CD8-positive, alpha-beta memory T cell (primary cell): ENCODE measurements at regions not wholly inside any gene's neighbourhood (a gene's known extent, or its start where the extent isn't known, plus 50 kb on each side); places are given as distances from the start of the nearest gene placed in this dataset.
"Not testable (repeated sequence)": the region's sequence is repeated elsewhere in the genome, so short reads cannot be mapped to it uniquely, and the experiment has no call there.

Experiments
- CTCF ChIA-PET: fragments of 350-600 bp; sonication (Branson Sonifier 250); formaldehyde crosslinking; loops from one replicate; lab custom pipeline; 2021; ENCODE audit warnings: antibody characterized with exemption; lab: Charles Lee
- POLR2A ChIA-PET: fragments of 350-600 bp; sonication (Branson Sonifier 250); formaldehyde crosslinking; loops from one replicate; lab custom pipeline; 2021; ENCODE audit warnings: antibody characterized with exemption; lab: Charles Lee
- DNase-seq, 5 donors: peaks; one replicate each; pipeline versions ENCODE4 v3.0.0 to v3.0.0-alpha.2; 2020 to 2022; ENCODE audit warnings: mixed read lengths in 1 of 5
- H3K27ac ChIP-seq: one replicate; pipeline ENCODE4 v1.7.0; 2013; ENCODE audit warnings: low read depth, mild to moderate bottlenecking, low read length, moderate library complexity
- H3K27me3 ChIP-seq: 2 replicates; pipeline ENCODE4 v1.7.0; 2013; ENCODE audit warnings: low read length, mild to moderate bottlenecking; ENCODE audit not compliant: insufficient read depth, poor library complexity, severe bottlenecking
- H3K36me3 ChIP-seq: 2 replicates; pipeline ENCODE4 v1.7.0; 2013; ENCODE audit warnings: mild to moderate bottlenecking, low read length, moderate library complexity; ENCODE audit not compliant: insufficient read depth
- H3K4me1 ChIP-seq: 2 replicates; pipeline ENCODE4 v1.7.0; 2013; ENCODE audit warnings: mild to moderate bottlenecking, low read length, moderate library complexity; ENCODE audit not compliant: insufficient read depth
- H3K4me3 ChIP-seq: 2 replicates; pipeline ENCODE4 v1.7.0; 2013; ENCODE audit warnings: mild to moderate bottlenecking, low read length
- H3K9me3 ChIP-seq: 2 replicates; pipeline ENCODE4 v1.7.0; 2013; ENCODE audit warnings: mild to moderate bottlenecking, low read length
- H3K27ac Mint-ChIP-seq, 8 donors: one replicate each; pipeline ENCODE4 v1.8.0; 2020 to 2021; ENCODE audit warnings: mixed read lengths in 8 of 8, mild to moderate bottlenecking in 6 of 8, inconsistent platforms in 3 of 8, moderate library complexity in 3 of 8
- H3K27me3 Mint-ChIP-seq, 2 donors: one replicate each; pipeline ENCODE4 v1.8.0; 2020 to 2021; ENCODE audit warnings: mixed read lengths in 2 of 2, mild to moderate bottlenecking in 1 of 2, moderate library complexity in 1 of 2
- H3K36me3 Mint-ChIP-seq, 3 donors: one replicate each; pipeline ENCODE4 v1.8.0; 2020 to 2021; ENCODE audit warnings: mixed read lengths in 3 of 3, inconsistent platforms in 1 of 3, mild to moderate bottlenecking in 1 of 3
- H3K4me1 Mint-ChIP-seq, 3 donors: one replicate each; pipeline ENCODE4 v1.8.0; 2020 to 2021; ENCODE audit warnings: mixed read lengths in 3 of 3, inconsistent platforms in 1 of 3, mild to moderate bottlenecking in 1 of 3
- H3K4me3 Mint-ChIP-seq, 7 donors: one replicate each; pipeline ENCODE4 v1.8.0; 2020 to 2021; ENCODE audit warnings: mixed read lengths in 7 of 7, mild to moderate bottlenecking in 6 of 7, moderate library complexity in 4 of 7, inconsistent platforms in 2 of 7
- H3K9me3 Mint-ChIP-seq, 5 donors: one replicate each; pipeline ENCODE4 v1.8.0; 2020 to 2022; ENCODE audit warnings: mixed read lengths in 5 of 5, mild to moderate bottlenecking in 3 of 5, moderate library complexity in 2 of 5, inconsistent platforms in 1 of 5

- H3K4me1 Mint-ChIP-seq, result peaks cover 0 to 3% (median 0%) of the 10 kb centered on the region in 3 donors
- no peaks in the 10 kb centered on the region for H3K9me3 ChIP-seq
- H3K4me1 ChIP-seq, result no peaks in the 10 kb centered on the region
- no peaks in the 10 kb centered on the region for H3K9me3 Mint-ChIP-seq
- no peak overlapping the region for H3K27ac Mint-ChIP-seq
- CTCF ChIA-PET, result no interaction called here
- H3K4me3 ChIP-seq, result no peak overlapping the region
- peaks cover 0 to 7% of the 10 kb centered on the region in 2 donors for H3K27me3 Mint-ChIP-seq
- no peak for DNase-seq
- no peaks in the 10 kb centered on the region for H3K36me3 ChIP-seq
- H3K4me3 Mint-ChIP-seq, result no peak overlapping the region
- no peaks in the 10 kb centered on the region for H3K36me3 Mint-ChIP-seq
- no peak overlapping the region for H3K27ac ChIP-seq
- POLR2A ChIA-PET, result no interaction called here
- H3K27me3 ChIP-seq, result no peaks in the 10 kb centered on the region
These were observed 323.0 kb downstream of the FLRT2 start for GRCh38 chr14:85852906-85853305.

- POLR2A ChIA-PET, H3K4me1 Mint-ChIP-seq, H3K27me3 ChIP-seq, H3K27ac Mint-ChIP-seq, H3K9me3 ChIP-seq, H3K36me3 ChIP-seq, H3K4me1 ChIP-seq, H3K9me3 Mint-ChIP-seq, H3K27ac ChIP-seq, H3K36me3 Mint-ChIP-seq, H3K4me3 ChIP-seq, H3K4me3 Mint-ChIP-seq, H3K27me3 Mint-ChIP-seq, DNase-seq, CTCF ChIA-PET: not testable (repeated sequence)
These were observed 322.2 kb downstream of the FLRT2 start for GRCh38 chr14:85852123-85852522.

GRCh38 chr14:85830549-85830948, 300.6 kb downstream of the FLRT2 start:
- H3K27me3 ChIP-seq, CTCF ChIA-PET, H3K27ac Mint-ChIP-seq, DNase-seq, H3K27me3 Mint-ChIP-seq, H3K36me3 Mint-ChIP-seq, H3K9me3 Mint-ChIP-seq, H3K4me1 ChIP-seq, H3K36me3 ChIP-seq, H3K4me3 Mint-ChIP-seq, H3K27ac ChIP-seq, H3K4me3 ChIP-seq, POLR2A ChIA-PET, H3K4me1 Mint-ChIP-seq, H3K9me3 ChIP-seq: not testable (repeated sequence)

GRCh38 chr14:85829601-85830000, 299.7 kb downstream of the FLRT2 start:
- H3K4me1 ChIP-seq, POLR2A ChIA-PET, H3K36me3 Mint-ChIP-seq, H3K27ac ChIP-seq, H3K9me3 Mint-ChIP-seq, CTCF ChIA-PET, H3K4me1 Mint-ChIP-seq, H3K27ac Mint-ChIP-seq, H3K4me3 Mint-ChIP-seq, H3K36me3 ChIP-seq, H3K9me3 ChIP-seq, H3K27me3 ChIP-seq, DNase-seq, H3K4me3 ChIP-seq, H3K27me3 Mint-ChIP-seq: not testable (repeated sequence)

- H3K4me3 Mint-ChIP-seq, result no peak overlapping the region
- H3K27ac Mint-ChIP-seq, result no peak overlapping the region
- no peaks in the 10 kb centered on the region for H3K27me3 ChIP-seq
- H3K27me3 Mint-ChIP-seq, result no peaks in the 10 kb centered on the region
- H3K27ac ChIP-seq, result no peak overlapping the region
- H3K9me3 ChIP-seq, result no peaks in the 10 kb centered on the region
- no peaks in the 10 kb centered on the region for H3K36me3 ChIP-seq
- ChIA-PET POLR2A (no interaction called here), CTCF (no interaction called here)
- no peaks in the 10 kb centered on the region for H3K4me1 ChIP-seq
- peaks cover 0 to 3% (median 0%) of the 10 kb centered on the region in 5 donors for H3K9me3 Mint-ChIP-seq
- no peak overlapping the region for H3K4me3 ChIP-seq
- H3K36me3 Mint-ChIP-seq, result peaks cover 0 to 1% (median 0%) of the 10 kb centered on the region in 3 donors
- DNase-seq, result no peak
- no peaks in the 10 kb centered on the region for H3K4me1 Mint-ChIP-seq
These were observed 294.6 kb downstream of the FLRT2 start for GRCh38 chr14:85824526-85824925.

- Mint-ChIP-seq H3K9me3 (peaks cover 0 to 3% (median 0%) of the 10 kb centered on the region in 5 donors), H3K4me1 (no peaks in the 10 kb centered on the region), H3K27ac (no peak overlapping the region), H3K4me3 (no peak overlapping the region), H3K36me3 (peaks cover 0 to 1% (median 0%) of the 10 kb centered on the region in 3 donors), H3K27me3 (no peaks in the 10 kb centered on the region)
- CTCF ChIA-PET, result no interaction called here
- no peak for DNase-seq
- H3K27me3 ChIP-seq, result no peaks in the 10 kb centered on the region
- POLR2A ChIA-PET, result no interaction called here
- no peak overlapping the region for H3K27ac ChIP-seq
- H3K4me1 ChIP-seq, result no peaks in the 10 kb centered on the region
- H3K36me3 ChIP-seq, result no peaks in the 10 kb centered on the region
- H3K4me3 ChIP-seq, result no peak overlapping the region
- H3K9me3 ChIP-seq, result no peaks in the 10 kb centered on the region
These were observed 292.3 kb downstream of the FLRT2 start for GRCh38 chr14:85822236-85822635.

- peaks cover 0 to 3% (median 0%) of the 10 kb centered on the region in 5 donors for H3K9me3 Mint-ChIP-seq
- H3K4me3 Mint-ChIP-seq, result no peak overlapping the region
- no peak overlapping the region for H3K4me3 ChIP-seq
These were observed 287.5 kb downstream of the FLRT2 start for GRCh38 chr14:85817430-85817829.

GRCh38 chr14:85813040-85813439, 283.1 kb downstream of the FLRT2 start:
- H3K27ac Mint-ChIP-seq, result no peak overlapping the region
- no peaks in the 10 kb centered on the region for H3K4me1 ChIP-seq
- no peaks in the 10 kb centered on the region for H3K36me3 ChIP-seq
- H3K9me3 ChIP-seq, result no peaks in the 10 kb centered on the region
- no peak overlapping the region for H3K4me3 Mint-ChIP-seq
- no peaks in the 10 kb centered on the region for H3K27me3 Mint-ChIP-seq
- no peak overlapping the region for H3K4me3 ChIP-seq
- H3K36me3 Mint-ChIP-seq, result no peaks in the 10 kb centered on the region
- no peaks in the 10 kb centered on the region for H3K4me1 Mint-ChIP-seq
- POLR2A ChIA-PET, result no interaction called here
- CTCF ChIA-PET, result no interaction called here
- no peak for DNase-seq
- no peak overlapping the region for H3K27ac ChIP-seq
- no peaks in the 10 kb centered on the region for H3K27me3 ChIP-seq
- no peaks in the 10 kb centered on the region for H3K9me3 Mint-ChIP-seq

More at GRCh38 chr14:85817430-85817829, 287.5 kb downstream of the FLRT2 start:
- H3K36me3 ChIP-seq, result no peaks in the 10 kb centered on the region
- H3K27me3 Mint-ChIP-seq, result no peaks in the 10 kb centered on the region
- H3K9me3 ChIP-seq, result no peaks in the 10 kb centered on the region
- H3K27me3 ChIP-seq, result no peaks in the 10 kb centered on the region
- H3K36me3 Mint-ChIP-seq, result peaks cover 0 to 1% (median 0%) of the 10 kb centered on the region in 3 donors
- no peak overlapping the region for H3K27ac ChIP-seq
- no peak overlapping the region for H3K27ac Mint-ChIP-seq
- no peak for DNase-seq
- ChIA-PET POLR2A (no interaction called here), CTCF (no interaction called here)
- no peaks in the 10 kb centered on the region for H3K4me1 ChIP-seq
- H3K4me1 Mint-ChIP-seq, result no peaks in the 10 kb centered on the region

- Histone ChIP-seq H3K4me3 (no peak overlapping the region), H3K27me3 (no peaks in the 10 kb centered on the region), H3K36me3 (no peaks in the 10 kb centered on the region), H3K4me1 (no peaks in the 10 kb centered on the region), H3K9me3 (no peaks in the 10 kb centered on the region), H3K27ac (no peak overlapping the region)
- no peak overlapping the region for H3K4me3 Mint-ChIP-seq
- no peaks in the 10 kb centered on the region for H3K27me3 Mint-ChIP-seq
- H3K9me3 Mint-ChIP-seq, result peaks cover 0 to 3% (median under 1%) of the 10 kb centered on the region in 5 donors
- POLR2A ChIA-PET, result no interaction called here
- no peaks in the 10 kb centered on the region for H3K36me3 Mint-ChIP-seq
- DNase-seq, result no peak
- CTCF ChIA-PET, result no interaction called here
- no peaks in the 10 kb centered on the region for H3K4me1 Mint-ChIP-seq
- H3K27ac Mint-ChIP-seq, result no peak overlapping the region
These were observed 281.4 kb downstream of the FLRT2 start for GRCh38 chr14:85811340-85811739.
